Fibroblast of skin of back (primary cell): ENCODE measurements at regions not wholly inside any gene's neighbourhood (a gene's known extent, or its start where the extent isn't known, plus 50 kb on each side); places are given as distances from the start of the nearest gene placed in this dataset.

Experiments used
- DNase-seq: peaks from one replicate; pipeline ENCODE4 v3.0.0-alpha.2; 2013

DNA sequence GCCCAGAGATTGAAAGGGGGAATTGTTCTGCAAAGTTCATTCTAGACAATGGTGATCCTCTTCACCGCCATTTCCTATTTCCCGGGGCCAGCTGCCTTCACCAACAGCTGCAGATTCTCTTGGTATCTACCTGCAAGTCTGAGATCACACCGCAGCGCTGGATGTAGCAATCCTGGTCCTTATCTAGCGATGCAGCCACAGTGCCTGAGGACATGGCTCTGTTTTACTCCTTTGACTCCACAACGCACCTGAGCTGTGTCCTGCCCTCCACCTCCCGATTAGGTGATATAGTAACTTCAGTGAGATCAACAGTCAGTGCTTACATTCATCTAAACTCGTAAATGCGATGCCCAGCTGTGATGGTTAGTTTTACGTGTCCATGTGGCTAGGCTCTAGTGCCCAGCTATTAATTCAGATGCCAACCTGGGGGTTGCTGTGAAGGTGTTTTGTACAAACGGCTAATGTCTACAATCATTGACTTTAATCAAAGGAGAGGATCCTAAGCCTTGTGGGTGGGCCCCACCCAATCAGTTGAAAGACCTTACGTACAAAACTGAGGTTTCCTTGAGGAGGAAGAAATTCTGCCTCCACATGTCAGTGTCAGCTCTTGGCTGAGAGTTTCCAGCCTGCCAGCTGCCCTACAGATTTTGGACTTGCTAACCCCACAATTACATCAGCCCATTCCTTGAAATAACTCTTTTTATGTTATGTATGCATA lies 189.8 kb downstream of the SH3BP4 start:
- no peak for DNase-seq

DNA sequence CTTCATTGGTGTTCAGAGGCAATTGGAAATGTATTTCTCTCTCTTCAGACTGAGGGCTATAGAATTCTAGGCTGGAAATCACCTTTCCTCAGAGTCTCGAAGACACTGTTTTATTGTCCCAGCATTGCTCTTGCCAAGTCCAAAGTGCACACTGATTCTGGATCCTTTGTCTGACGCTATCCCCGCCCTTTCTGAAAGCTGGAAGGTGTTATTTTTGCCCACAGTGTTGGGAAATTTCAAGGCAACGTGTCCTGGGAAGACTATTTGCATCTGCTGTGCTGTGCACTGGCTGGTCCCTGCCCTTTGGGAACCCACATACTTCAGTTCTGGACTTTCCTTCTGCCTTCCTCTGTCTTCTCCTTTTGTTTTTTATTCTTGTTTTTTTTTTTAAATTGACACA lies 190.8 kb downstream of the SH3BP4 start:
- no peak for DNase-seq

DNA sequence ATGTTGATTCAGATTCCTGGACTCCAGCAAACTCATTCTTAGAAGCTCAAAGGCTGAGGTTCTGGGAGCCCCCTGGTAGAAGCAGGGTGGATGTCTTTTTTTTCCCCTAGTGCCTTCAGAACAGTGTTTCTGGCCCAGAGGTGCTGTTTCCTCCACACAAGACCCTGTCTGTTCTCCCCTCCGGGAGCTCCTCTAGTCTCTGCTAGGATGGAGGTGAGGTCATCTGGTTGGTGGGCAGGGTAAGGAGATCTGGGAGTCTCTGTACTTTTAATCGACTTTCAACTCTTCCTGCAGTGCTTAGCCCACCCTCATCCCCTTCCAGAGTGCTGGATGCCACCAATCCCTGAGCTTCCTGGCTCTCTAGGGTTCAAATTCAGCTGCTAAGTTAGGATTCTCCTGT lies 192.0 kb downstream of the SH3BP4 start:
- no peak for DNase-seq

DNA sequence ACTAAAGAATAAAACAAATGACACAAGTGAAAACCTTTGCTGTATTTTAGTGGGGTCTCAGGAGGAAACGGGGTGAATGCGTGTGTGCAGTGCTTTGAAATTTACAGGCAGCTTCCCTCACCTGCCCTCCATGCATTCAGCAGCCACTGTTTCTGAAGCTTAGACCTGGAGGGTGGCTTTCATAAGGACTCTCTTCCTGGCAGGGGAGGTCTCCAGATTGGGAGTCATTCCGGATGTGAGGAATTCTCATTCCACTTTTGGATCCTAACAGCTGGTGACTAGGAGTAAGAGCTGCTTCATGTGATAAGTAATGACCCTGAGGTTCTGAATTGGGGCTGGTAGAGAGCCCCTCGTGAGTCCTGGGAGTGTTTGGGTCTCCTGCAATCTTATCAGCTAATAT lies 192.5 kb downstream of the SH3BP4 start:
- no peak for DNase-seq

DNA sequence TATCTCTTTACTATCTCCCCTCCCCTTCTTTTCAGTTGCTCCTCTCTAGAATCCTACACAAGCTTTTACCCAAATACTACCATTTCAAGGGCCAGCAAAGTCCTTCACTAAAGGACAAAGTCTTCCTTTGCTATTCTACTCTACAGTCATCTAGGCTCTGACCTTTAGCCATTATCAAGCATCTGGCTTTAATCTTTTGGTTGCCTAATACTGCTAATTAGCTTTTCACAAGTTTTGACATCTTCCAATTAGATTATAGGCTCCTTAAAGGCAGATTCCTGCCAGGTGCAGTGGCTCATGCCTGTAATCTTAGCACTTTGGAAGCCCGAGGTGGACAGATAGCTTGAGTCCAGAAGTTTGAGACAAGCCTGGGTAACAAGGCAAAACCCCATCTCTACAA lies 194.4 kb downstream of the SH3BP4 start:
- no peak for DNase-seq

DNA sequence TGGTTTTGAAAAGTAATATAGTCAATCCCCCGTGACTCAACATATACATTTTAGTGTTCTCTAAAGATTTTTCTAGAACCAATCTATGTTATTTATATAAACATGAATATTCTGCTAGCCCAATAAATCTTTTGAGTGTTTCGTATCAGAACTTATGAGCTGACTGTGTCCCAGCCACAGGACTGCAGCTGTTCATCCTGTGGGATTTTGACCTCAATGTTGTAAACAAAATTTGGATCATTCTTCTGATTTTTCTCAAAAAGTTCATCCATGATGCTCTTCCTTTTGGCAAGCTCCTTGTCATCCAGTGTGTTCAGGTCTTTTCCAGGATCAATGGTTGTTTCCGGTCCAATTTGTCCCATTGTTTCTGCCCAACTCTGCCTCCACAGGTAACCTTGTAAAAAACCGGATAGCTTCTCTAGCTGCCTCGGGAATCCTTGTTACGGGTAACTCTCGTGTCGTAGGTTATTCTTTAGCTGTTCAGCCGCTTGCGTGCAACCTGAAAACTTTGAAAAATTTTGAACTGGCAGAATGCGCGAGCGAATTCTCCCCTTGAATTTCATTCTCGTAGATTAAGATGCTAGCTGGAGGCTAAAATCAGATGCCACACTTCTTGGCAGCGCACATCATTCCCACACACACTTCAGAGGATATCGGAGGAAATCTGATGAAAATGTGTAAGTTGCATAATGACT lies 195.2 kb downstream of the SH3BP4 start:
- no peak for DNase-seq

DNA sequence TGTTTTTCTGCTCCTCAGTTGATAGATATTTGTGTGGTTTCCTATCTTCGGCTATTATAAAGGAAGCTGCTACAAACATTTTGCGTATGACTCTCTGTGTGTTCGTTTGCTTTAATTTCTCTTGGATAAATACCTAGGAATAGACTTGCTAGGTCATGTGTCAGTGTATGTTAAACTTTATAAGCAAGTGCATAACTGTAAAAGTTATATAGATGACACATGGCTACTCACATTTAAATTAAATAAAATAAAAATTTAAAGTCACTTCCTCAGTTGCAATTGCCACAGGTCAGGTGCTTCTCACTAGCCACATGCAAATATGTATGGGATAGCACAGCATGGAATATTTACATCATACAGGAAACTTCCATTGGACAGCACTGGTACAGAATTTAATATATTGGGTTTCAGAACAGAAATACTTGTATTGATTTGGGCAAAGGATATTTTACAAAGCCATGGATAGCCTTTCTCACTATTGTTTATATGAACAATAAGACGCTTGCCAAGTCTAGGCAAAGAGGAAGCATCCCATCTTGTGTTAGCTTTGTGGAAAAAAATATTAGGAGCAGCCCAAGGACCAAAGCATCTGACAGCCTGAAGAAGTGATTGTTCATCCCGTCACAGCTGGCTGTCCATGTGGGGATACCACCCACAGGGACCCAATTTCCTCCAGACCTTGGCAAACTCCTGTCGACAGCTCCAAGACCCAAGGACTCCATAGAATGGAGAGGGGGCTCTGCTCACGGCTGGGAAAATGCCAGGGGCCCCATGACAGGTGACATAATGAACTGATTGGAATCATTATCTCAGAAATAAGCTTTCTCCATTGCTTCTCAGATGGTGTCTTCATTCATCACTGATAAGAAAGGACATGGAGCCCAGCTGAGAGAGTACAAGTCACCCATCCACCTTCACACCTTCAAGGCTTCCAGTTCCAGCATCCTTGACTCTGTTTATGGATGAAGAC lies 196.7 kb downstream of the SH3BP4 start:
- DNase-seq, result no peak

DNA sequence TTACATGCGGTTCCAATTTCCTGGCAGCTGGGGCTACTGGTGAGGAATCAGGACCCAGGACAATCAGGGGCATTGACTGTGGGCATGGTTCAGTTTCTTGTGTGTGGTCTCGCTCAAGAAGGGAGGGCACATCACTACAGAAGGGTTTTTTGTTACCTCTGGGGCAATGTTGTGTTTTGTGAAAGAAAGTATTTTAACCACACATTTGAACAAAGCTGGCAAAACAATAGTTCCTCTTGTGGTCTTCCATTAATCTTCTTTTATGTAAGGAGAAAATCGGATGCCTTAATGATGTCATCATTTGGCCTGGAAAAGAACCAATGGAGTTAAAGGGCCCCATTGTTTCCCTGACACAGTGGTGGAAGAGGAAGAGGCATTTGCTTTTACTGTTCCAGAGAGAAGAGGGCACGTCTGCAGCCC lies 197.4 kb downstream of the SH3BP4 start:
- no peak for DNase-seq

DNA sequence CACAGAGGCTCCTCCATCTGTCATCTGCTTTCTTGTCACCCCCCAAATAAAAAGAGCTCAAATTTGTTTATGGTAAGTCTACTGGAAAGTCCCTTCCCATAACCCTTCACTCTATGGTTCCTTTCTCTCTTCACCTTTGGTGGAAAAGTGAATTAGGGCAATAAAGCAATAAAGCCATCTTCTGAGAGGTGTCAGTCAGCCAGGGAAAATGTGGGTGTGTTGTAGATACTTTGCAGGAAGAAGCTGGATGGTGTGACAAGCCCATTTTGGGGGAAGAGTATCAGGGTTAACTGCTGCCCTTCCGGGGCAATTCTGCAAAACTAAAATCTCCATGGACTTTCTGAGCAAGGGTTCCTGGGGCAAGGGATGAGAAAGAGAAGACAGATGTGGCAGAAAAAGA lies 197.9 kb downstream of the SH3BP4 start:
- DNase-seq, result no peak

DNA sequence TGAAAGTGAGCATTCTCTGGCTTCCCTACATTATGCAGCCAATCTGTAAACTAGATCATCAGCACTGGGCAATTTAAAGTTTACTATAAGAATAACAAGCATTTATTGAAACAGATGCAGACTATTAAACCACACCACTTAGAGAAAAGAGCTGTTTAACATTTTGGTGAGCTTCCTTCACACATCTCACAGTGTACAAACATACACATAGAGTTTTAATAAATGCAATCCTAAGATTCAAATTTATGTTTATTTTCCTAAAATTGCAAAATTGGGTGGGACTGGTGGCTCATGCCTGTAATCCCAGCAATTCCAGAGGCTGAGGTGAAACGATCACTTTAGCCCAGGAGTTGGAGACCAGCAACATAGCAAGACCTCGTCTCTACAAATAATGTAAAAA lies 199.3 kb downstream of the SH3BP4 start:
- DNase-seq, result no peak

DNA sequence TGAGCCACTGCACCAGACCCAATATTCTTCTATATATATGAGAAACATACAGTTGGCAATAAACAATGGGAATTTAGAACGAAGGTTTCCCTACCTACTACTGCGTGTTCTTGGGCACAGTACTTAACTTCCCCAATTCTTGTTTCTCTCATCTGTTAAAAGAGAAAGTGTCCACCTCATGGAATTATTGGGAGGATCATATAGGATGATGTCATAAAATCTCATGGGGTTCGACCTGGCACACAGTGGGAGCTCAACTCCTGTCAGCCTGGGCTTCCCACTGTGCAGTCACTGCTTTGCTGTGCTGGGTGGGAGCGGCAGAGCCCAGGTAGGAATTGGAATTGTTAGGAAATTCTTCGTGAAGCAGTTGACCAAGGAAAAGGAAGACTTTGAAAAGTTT lies 203.3 kb downstream of the SH3BP4 start:
- DNase-seq, result no peak

DNA sequence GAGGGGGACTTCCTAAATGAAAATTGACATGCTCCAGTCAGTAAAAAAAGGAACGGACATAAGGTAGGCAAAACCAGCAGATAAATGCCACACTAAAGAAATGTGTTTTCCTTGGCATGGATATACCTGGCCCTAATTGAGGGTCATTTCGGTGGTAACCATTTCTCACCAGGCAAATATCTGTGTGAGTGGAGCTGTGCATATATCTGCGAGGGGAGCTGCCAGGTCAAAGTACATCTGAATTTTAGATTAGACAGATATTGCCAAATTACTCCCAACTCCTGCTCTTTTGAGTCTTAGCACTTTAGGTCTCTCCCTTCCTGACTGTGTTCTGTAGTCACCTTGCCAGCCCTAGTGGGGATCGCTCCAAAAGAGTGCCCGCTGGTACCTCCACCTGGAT lies 204.2 kb downstream of the SH3BP4 start:
- DNase-seq, result no peak

DNA sequence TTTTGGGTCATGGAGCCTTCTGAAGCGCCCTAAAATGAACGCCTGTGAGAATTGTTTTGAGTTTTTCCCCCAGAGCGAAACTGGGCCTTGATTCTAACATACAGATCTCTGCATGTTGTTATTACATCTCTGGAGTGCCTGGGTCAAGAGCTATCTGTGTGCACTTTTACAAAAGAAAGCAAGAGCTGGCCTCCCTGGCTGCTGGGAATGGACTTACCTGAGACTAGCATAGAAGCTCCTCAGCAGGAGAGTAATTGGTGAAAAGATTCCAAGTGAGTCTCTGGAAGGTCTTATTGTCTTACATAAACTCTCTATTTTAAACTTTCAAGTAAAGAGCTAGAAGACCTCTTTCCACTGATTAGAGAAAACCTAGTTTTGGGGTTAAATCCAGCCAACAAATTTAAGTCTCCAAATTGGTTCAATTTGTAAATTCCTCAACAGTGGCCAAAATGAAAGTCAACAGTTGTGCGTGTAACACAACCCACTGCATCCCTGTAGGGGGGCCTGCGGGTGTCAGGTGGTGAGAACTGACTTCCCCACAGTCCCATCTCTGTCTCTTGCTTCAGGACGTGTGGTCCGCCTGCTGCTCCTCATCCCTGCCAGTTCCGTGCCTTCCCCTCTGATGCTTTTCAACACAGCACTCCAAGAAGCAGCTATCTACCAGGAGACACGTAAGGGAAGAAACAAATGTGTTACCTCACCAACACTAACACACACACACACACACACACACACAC lies 206.1 kb downstream of the SH3BP4 start:
- DNase-seq, result no peak

DNA sequence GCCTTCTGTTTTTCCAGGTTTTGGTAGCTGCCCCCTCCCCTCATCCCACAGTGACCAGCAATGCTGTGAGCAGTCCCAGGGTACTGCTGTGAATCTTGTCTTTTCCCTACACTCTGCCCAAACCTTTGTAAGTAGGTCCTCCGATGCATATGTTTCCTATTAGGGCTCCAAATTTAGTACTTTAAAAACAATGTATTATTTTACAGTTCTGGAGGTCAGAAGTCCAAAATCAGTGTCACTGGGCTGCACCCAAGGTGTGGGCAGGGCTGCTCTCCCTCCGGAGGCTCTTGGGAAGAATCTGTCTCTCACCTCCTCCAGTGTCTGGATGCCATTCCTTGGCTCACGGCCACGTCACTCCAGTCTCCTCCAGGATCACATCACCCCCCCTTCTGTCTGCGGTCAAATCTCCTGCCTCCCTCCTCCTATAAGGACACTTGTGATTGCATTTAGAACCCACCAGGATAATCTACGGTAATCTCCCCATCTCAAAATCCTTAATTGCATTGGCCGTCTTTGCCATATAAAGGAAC lies 208.5 kb downstream of the SH3BP4 start:
- DNase-seq, result peak; percentile 51

DNA sequence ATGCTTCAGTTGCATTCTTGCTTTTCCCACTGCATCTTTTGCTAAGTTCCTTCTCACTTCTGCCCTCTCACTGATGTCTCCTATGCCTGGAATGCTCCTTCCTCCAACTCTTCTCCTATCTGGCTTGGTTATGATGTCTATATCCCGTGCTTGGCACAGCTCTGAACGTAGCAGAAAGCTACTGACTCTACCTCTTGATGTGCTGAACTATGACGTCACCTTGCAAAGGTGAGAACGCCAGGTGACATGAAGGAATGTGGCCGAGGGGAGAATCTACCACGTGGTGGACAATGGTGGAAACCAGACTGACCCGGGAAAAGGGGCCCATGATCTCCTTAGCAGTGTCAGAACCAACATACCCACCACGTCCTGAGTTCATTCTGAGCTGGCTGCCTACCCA lies 209.7 kb downstream of the SH3BP4 start:
- no peak for DNase-seq

DNA sequence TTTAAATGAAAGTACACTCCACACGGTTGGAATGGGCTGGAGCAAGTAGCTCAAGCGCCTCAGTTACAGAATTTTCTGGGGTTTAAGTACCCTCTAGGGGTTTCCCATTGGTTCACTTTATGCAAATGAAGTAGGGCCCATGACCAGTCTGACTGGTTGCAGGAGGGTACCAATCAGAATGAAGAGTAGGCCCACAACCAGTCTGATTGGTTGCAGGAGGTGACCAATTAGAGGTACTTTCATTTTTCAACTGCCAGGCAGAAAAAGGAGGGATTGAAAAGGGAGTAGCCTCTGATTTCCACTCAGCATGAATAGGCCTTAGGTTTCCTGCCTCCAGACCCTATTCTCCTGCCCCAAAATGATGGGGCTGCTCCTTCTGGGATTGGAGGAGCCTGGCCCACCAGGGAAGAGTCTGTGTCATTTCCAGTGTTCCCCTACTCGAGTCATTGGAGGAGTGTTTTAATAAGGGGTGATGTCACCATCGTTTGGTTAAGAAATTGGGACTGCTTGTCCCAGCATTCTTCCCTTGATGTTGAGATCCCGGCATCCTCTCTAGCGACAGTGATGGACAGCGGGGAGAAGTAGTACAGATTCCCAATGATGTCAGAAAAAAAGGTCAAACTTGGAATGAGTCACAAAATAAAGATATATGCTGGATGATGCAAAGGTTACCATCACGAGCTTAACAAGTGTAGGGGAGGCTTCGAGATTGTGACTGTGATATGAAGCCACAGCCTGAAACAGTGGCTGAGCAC lies 210.4 kb downstream of the SH3BP4 start:
- peak; percentile 64 for DNase-seq

DNA sequence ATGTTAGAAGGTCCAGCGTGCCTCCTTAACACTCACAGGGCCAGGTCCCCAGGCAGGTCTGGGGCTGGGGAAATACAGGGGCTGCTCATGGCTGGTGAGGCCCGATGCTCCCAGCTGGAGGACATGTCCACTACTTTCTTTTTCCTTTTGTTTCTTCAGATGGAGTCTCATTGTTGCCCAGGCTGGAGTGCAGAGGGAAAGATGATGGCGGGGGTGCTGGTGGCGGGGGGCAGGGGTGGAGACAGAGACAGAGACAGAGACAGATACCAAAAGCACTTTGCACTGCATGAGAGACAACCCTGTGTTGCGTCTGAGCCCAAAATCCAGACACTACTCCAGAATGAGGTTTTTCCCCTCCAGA lies 211.0 kb downstream of the SH3BP4 start:
- DNase-seq, result no peak

DNA sequence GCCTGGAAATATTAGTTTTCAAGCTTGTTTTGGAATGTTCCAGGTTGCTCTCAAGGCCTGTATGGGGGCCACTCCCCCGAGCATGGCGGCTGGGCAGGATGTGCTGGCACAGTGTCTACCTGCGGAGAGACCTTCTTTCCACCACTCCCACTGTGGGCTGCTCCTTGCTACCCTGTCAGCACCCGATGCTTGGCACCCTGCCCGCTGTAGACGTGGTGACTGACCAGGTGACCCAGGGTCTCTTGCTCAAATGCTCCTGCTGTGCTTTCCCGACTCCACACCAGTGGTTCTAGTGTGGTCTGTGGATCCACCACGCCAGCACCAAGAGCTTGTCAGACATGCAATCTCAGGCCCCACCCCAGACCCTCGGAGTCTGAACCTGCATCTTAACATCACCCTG lies 213.3 kb downstream of the SH3BP4 start:
- DNase-seq, result no peak

DNA sequence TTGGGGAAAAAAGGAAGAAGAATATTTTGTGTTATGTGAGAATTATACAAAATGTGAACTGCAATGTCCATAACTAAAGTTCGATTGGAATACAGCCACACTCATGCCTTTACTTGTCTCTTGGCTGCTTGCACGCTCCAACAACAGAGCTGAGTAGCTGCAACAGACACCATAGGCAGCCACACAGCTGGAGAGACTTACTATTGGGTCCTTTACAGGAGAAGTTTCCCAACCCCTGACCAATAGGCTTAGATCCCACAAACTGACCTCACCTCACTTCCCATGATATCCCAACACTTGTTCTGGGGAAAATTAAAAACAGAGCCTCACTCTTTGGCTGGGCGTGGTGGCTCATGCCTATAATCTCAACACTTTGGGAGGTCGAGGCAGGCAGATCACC lies 213.8 kb downstream of the SH3BP4 start:
- DNase-seq, result no peak

DNA sequence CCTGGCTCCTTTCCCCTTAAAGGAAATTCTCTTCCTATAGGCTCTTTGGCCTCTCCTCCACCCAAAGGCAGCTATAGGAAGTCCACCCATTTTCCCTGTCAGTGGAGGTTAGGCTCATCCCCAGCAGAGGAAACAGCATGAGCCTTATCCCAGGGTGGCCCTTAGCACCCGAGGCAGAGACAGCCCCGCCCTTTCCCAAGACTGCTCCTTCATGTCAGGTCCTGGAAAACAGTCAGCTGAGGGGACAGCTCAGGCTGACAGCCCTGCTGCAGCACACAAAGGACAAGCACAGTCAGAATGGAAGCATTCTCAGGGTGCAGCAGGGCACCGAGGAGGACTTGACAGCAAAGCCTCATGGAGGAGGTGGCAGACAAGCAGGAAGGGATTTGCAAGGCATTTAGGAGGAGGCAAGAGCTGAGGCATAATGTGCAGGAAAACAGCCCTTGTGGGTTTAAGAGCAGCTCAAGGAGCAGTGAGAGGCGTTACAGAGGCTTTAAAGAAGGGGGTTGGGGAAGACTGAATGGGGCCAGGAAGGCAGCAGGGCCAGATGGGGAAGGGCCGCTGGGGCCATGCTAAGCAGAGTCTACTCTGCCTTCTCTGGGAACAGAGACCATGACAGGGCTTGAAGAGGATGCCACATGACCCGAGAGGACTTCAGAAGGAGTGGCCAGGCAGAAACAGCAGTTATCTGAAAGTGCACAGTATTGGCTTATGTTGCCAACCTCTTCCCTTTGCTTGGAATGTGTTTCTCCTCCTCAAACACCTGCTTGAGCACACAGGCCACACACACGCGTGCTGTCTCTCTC lies 216.6 kb downstream of the SH3BP4 start:
- peak; percentile 29 for DNase-seq

DNA sequence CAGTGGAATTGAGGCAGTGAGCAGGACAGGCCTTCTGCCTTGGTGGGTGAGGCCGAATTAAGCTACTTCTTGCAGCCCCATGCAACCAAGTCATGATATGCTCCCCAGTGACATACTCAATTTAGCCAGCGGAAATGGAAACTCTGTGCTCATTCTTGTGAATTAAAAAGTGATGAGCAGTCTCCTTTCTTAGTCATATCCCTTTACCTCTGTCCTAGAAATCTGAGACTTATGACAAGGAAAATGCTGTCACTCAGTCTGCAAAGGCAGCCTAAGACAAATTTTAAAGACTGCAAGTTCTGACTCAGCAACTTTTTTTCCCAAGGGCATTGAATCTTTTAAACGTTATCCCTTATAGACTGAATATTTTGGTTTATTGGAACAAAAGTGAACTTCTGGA lies 218.2 kb downstream of the SH3BP4 start:
- peak; percentile 93 for DNase-seq
